Panc1 (cell line): ENCODE measurements at regions not wholly inside any gene's neighbourhood (a gene's known extent, or its start where the extent isn't known, plus 50 kb on each side); places are given as distances from the start of the nearest gene placed in this dataset.

ENCODE experiments used
- SIN3A ChIP-seq: IDR thresholded peaks from 2 replicates; pipeline ENCODE4 v1.6.1; 2012; ENCODE audit warnings: low read depth, mild to moderate bottlenecking, low read length, moderate library complexity, borderline replicate concordance; ENCODE audit not compliant: insufficient read depth
- TF ChIP-seq, protein P1 (sequence below): fragments of 450-650 bp; IDR thresholded peaks from 2 replicates; pipeline ENCODE4 v1.5.1; 2017; ENCODE audit warnings: mild to moderate bottlenecking
- TF ChIP-seq, protein P2 (sequence below), 2 experiments: IDR thresholded peaks; 2 replicates each; pipeline ENCODE4 v1.6.1; 2011 to 2012; ENCODE audit warnings: low read depth in 2 of 2, control low read depth in 1 of 2, low read length in 1 of 2, mild to moderate bottlenecking in 1 of 2, moderate library complexity in 1 of 2; ENCODE audit not compliant: insufficient read depth in 1 of 2

GRCh38 chr13:47126432-47126831 lies 229.6 kb upstream of the HTR2A start:
- TF ChIP-seq SIN3A, result no peak
- TF ChIP-seq, protein P1, sequence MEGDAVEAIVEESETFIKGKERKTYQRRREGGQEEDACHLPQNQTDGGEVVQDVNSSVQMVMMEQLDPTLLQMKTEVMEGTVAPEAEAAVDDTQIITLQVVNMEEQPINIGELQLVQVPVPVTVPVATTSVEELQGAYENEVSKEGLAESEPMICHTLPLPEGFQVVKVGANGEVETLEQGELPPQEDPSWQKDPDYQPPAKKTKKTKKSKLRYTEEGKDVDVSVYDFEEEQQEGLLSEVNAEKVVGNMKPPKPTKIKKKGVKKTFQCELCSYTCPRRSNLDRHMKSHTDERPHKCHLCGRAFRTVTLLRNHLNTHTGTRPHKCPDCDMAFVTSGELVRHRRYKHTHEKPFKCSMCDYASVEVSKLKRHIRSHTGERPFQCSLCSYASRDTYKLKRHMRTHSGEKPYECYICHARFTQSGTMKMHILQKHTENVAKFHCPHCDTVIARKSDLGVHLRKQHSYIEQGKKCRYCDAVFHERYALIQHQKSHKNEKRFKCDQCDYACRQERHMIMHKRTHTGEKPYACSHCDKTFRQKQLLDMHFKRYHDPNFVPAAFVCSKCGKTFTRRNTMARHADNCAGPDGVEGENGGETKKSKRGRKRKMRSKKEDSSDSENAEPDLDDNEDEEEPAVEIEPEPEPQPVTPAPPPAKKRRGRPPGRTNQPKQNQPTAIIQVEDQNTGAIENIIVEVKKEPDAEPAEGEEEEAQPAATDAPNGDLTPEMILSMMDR, result no peak
- TF ChIP-seq, protein P2, sequence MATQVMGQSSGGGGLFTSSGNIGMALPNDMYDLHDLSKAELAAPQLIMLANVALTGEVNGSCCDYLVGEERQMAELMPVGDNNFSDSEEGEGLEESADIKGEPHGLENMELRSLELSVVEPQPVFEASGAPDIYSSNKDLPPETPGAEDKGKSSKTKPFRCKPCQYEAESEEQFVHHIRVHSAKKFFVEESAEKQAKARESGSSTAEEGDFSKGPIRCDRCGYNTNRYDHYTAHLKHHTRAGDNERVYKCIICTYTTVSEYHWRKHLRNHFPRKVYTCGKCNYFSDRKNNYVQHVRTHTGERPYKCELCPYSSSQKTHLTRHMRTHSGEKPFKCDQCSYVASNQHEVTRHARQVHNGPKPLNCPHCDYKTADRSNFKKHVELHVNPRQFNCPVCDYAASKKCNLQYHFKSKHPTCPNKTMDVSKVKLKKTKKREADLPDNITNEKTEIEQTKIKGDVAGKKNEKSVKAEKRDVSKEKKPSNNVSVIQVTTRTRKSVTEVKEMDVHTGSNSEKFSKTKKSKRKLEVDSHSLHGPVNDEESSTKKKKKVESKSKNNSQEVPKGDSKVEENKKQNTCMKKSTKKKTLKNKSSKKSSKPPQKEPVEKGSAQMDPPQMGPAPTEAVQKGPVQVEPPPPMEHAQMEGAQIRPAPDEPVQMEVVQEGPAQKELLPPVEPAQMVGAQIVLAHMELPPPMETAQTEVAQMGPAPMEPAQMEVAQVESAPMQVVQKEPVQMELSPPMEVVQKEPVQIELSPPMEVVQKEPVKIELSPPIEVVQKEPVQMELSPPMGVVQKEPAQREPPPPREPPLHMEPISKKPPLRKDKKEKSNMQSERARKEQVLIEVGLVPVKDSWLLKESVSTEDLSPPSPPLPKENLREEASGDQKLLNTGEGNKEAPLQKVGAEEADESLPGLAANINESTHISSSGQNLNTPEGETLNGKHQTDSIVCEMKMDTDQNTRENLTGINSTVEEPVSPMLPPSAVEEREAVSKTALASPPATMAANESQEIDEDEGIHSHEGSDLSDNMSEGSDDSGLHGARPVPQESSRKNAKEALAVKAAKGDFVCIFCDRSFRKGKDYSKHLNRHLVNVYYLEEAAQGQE (IDR thresholded peaks at IDR 0.05; ENCODE audit: insufficient read depth in 1 of 2, low read depth in 2 of 2, low read length in 1 of 2), result no peak
